SHP77 (cell line): ENCODE measurements at regions not wholly inside any gene's neighbourhood (a gene's known extent, or its start where the extent isn't known, plus 50 kb on each side); places are given as distances from the start of the nearest gene placed in this dataset.

ENCODE experiments used
- DNase-seq, 2 experiments: peaks; one replicate each; lab custom pipeline; 2025; lab: John Stamatoyannopoulos, UW

- DNase-seq, result no peak
These were observed 81.7 kb upstream of the CCDC85A start for GRCh38 chr2:56102098-56102497.

- DNase-seq, result no peak
These were observed 80.9 kb upstream of the CCDC85A start for GRCh38 chr2:56102866-56103265.

- no peak for DNase-seq
These were observed 78.8 kb upstream of the CCDC85A start for GRCh38 chr2:56104962-56105361.

GRCh38 chr2:56107502-56108220 is 76.1 kb upstream of the CCDC85A start:
- no peak for DNase-seq

GRCh38 chr2:56108806-56109205 is 75.0 kb upstream of the CCDC85A start:
- DNase-seq, result peak in 1 of 2 experiments; percentile 6

GRCh38 chr2:56109994-56110393 is 73.8 kb upstream of the CCDC85A start:
- DNase-seq, result no peak

- no peak for DNase-seq
These were observed 70.3 kb upstream of the CCDC85A start for GRCh38 chr2:56113382-56113975.

GRCh38 chr2:56117764-56118163 is 66.0 kb upstream of the CCDC85A start:
- DNase-seq, result no peak

GRCh38 chr2:56118474-56118873 is 65.3 kb upstream of the CCDC85A start:
- DNase-seq, result peak in 1 of 2 experiments; percentile 16

- no peak for DNase-seq
These were observed 61.8 kb upstream of the CCDC85A start for GRCh38 chr2:56121995-56122394.

GRCh38 chr2:56123538-56123937 is 60.3 kb upstream of the CCDC85A start:
- DNase-seq, result no peak

- no peak for DNase-seq
These were observed 56.8 kb upstream of the CCDC85A start for GRCh38 chr2:56127010-56127409.

- peak; percentile 61 to 69 for DNase-seq
These were observed 56.2 kb upstream of the CCDC85A start for GRCh38 chr2:56127463-56128152.

- DNase-seq, result no peak
These were observed 55.6 kb upstream of the CCDC85A start for GRCh38 chr2:56128235-56128634.

GRCh38 chr2:56130463-56131070 is 53.2 kb upstream of the CCDC85A start:
- peak; percentile 45 to 47 for DNase-seq

- peak; percentile 50 to 54 for DNase-seq
These were observed 51.7 kb upstream of the CCDC85A start for GRCh38 chr2:56132138-56132537.

- DNase-seq, result no peak
These were observed 50.3 kb upstream of the CCDC85A start for GRCh38 chr2:56133441-56133840.

GRCh38 chr2:56133931-56134629 is 49.7 kb upstream of the CCDC85A start:
- no peak for DNase-seq
